NB4 (cell line): ENCODE measurements at regions not wholly inside any gene's neighbourhood (a gene's known extent, or its start where the extent isn't known, plus 50 kb on each side); places are given as distances from the start of the nearest gene placed in this dataset.

Source experiments
- CTCF ChIP-seq: IDR thresholded peaks from one replicate; pipeline ENCODE4 v1.5.1; 2012; ENCODE audit warnings: low read depth, low read length
- MYC ChIP-seq: IDR thresholded peaks from 2 replicates; pipeline ENCODE4 v1.6.1; 2011; ENCODE audit warnings: low read depth, low read length
- POLR2A ChIP-seq: IDR thresholded peaks from 2 replicates; pipeline ENCODE4 v1.6.1; 2011; ENCODE audit warnings: mild to moderate bottlenecking; ENCODE audit not compliant: insufficient read length; ENCODE audit errors: extremely low read depth

- TF ChIP-seq CTCF (no peak), POLR2A (no peak), MYC (no peak)
Measured at GRCh38 chr10:45550903-45551786, 121.4 kb downstream of the ZFAND4 start.
